ENCODE measurements at regions not wholly inside any gene's neighbourhood (a gene's known extent, or its start where the extent isn't known, plus 50 kb on each side); places are given as distances from the start of the nearest gene placed in this dataset.
"Not testable (repeated sequence)": the region's sequence is repeated elsewhere in the genome, so short reads cannot be mapped to it uniquely, and the experiment has no call there.

DNA sequence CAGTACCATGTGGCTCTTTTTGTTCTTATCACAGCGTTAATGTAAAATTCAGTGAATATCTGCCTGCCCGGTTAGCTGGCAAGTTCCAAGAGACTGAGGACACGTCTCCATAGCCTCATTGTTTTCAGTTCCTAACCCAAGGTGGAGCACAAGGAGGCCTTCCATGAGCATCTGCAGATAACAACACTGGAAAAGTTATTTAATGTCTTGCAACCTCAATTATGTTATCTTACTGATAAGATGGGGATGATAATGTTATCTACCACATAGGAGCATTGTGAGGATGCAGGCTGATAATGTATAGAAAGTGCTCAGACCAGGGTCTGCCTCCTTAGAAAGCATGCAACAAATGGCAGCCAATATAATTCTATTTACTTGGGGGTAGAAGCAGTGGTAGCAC is 109.6 kb upstream of the DNAH14 start:
- no peak for DNase-seq (ENCODE audit: low read depth in 1 of 2, low spot score in 2 of 2)
- no peak overlapping the region for H3K4me3 ChIP-seq
- no peaks in the 10 kb centered on the region for H3K36me3 ChIP-seq
- H3K9me3 ChIP-seq (replicated peaks), result peaks cover 11% of the 10 kb centered on the region; the same call in 1 of the 2 replicates
- peaks cover 5% of the 10 kb centered on the region for H3K4me1 ChIP-seq (replicated peaks)
- no peaks in the 10 kb centered on the region for H3K27me3 ChIP-seq (replicated peaks)
- H3K27ac ChIP-seq, result no peak overlapping the region

GRCh38 chr1:224820341-224820740 is 109.1 kb upstream of the DNAH14 start:
- no peak overlapping the region for H3K27ac ChIP-seq
- H3K4me3 ChIP-seq, result no peak overlapping the region
- no peaks in the 10 kb centered on the region for H3K36me3 ChIP-seq
- H3K27me3 ChIP-seq (replicated peaks), result no peaks in the 10 kb centered on the region
- peaks cover 9% of the 10 kb centered on the region for H3K4me1 ChIP-seq (replicated peaks)
- DNase-seq (ENCODE audit: low read depth in 1 of 2, low spot score in 2 of 2), result no peak
- peaks cover 11% of the 10 kb centered on the region; the same call in 1 of the 2 replicates for H3K9me3 ChIP-seq (replicated peaks)

DNA sequence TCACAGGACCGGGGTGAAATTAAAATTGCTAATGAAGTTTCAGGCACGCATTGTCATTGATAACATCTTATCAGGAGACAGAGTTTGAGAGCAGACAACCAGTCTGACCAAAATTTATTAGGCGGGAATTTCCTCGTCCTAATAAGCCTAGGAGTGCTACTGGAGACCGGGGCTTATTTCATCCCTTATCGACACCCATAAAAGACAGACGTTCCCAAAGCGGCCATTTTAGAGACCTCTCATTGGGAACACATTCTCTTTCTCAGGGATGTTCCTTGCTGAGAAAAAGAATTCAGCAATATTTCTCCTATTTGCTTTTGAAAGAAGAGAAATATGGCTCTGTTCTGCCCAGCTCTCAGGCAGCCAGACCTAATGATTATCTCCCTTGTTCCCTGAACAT is 107.7 kb upstream of the DNAH14 start:
- DNase-seq (ENCODE audit: low read depth in 1 of 2, low spot score in 2 of 2); H3K27me3 ChIP-seq (replicated peaks); H3K27ac ChIP-seq; H3K4me3 ChIP-seq; H3K36me3 ChIP-seq: not testable (repeated sequence)
- Histone ChIP-seq H3K9me3 (replicated peaks) (peaks cover 11% of the 10 kb centered on the region; the same call in 1 of the 2 replicates), H3K4me1 (replicated peaks) (peaks cover 11% of the 10 kb centered on the region)

DNA sequence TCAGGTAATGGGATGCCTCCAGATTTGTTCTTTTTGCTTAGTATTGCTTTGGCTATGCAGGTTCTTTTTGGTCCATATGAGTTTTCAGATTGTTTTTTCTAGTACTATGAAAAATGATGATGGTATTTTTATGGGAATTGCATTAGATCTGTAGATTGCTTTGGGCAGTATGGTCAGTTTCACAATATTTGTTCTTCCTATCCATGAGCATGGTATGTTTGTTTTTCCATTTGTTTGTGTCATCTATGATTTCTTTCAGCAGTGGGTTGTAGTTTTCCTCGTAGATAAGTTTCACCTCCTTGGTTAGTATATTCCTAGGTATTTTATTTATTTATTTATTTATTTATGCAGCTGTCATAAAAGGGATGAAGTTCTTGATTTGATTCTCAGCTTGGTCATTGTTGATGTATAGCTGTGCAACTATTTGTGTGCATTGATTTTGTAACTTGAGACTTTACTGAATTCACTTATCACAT is 103.9 kb upstream of the DNAH14 start:
- H3K4me3 ChIP-seq, result no peak overlapping the region
- H3K4me1 ChIP-seq (replicated peaks), result peaks cover 11% of the 10 kb centered on the region
- peaks cover 11% of the 10 kb centered on the region; the same call in 1 of the 2 replicates for H3K9me3 ChIP-seq (replicated peaks)
- DNase-seq (ENCODE audit: low read depth in 1 of 2, low spot score in 2 of 2), result no peak
- no peak overlapping the region for H3K27ac ChIP-seq
- no peaks in the 10 kb centered on the region for H3K36me3 ChIP-seq
- H3K27me3 ChIP-seq (replicated peaks), result no peaks in the 10 kb centered on the region

GRCh38 chr1:224828691-224829090 is 100.8 kb upstream of the DNAH14 start:
- no peaks in the 10 kb centered on the region for H3K27me3 ChIP-seq (replicated peaks)
- H3K4me1 ChIP-seq (replicated peaks), result peaks cover 11% of the 10 kb centered on the region
- no peak overlapping the region for H3K4me3 ChIP-seq
- DNase-seq (ENCODE audit: low read depth in 1 of 2, low spot score in 2 of 2), result no peak
- no peak overlapping the region for H3K27ac ChIP-seq
- H3K9me3 ChIP-seq (replicated peaks), result 0 out of 2 replicates have a peak, but pooled peaks cover 3% of the 10 kb centered on the region
- no peaks in the 10 kb centered on the region for H3K36me3 ChIP-seq

DNA sequence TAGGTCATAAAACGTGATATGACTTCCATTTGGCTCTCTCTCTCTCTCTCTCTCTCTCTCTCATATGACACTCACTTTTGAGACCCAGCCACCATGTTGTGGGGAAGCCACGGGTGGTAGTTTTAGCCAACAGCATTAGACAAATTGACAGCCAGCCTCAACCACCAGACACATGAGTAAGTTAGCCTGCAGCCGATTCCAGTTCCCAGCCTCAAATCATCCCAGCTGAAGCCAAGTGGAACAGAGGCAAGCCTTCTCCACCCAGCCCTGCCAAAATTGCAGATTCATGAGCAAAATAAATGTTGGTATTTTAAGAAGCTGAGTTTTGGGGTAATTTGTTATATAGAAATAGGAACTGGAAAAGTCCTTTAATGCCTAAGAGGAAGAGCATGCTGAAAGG is 98.0 kb upstream of the DNAH14 start:
- H3K9me3 ChIP-seq (replicated peaks), result no peaks in the 10 kb centered on the region
- no peaks in the 10 kb centered on the region for H3K4me1 ChIP-seq (replicated peaks)
- no peaks in the 10 kb centered on the region for H3K27me3 ChIP-seq (replicated peaks)
- DNase-seq (ENCODE audit: low read depth in 1 of 2, low spot score in 2 of 2), result no peak
- no peak overlapping the region for H3K27ac ChIP-seq
- H3K4me3 ChIP-seq, result no peak overlapping the region
- no peaks in the 10 kb centered on the region for H3K36me3 ChIP-seq

DNA sequence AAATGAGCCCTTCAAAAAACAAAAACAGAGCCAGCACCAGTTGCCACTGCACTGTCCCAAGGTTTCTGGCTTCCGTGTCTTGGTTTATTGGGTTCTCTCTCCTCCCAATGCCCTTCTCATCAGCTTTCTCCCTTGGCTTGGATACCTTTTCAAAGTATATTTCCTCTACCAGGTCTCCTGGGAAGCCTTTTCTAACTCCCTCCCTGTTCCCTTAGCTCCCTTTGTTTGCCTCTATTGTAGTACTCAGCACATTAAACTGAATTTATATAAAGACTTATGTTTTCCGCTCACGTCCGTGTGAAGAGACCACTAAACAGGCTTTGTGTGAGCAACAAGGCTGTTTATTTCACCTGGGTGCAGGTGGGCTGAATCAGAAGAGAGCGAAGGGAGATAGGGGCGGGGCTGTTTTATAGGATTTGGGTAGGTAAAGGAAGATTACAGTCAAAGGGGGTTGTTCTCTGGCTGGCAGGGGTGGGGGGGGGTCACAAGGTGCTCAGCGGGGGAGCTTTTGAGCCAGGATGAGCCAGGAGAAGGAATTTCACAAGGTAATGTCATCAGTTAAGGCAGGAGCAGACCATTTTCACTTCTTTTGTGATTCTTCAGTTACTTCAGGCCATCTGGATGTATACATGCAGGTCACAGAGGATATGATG is 89.7 kb upstream of the DNAH14 start:
- not testable (repeated sequence) for H3K27ac ChIP-seq; H3K9me3 ChIP-seq (replicated peaks); H3K4me1 ChIP-seq (replicated peaks); H3K4me3 ChIP-seq; DNase-seq (ENCODE audit: low read depth in 1 of 2, low spot score in 2 of 2); H3K27me3 ChIP-seq (replicated peaks); H3K36me3 ChIP-seq

DNA sequence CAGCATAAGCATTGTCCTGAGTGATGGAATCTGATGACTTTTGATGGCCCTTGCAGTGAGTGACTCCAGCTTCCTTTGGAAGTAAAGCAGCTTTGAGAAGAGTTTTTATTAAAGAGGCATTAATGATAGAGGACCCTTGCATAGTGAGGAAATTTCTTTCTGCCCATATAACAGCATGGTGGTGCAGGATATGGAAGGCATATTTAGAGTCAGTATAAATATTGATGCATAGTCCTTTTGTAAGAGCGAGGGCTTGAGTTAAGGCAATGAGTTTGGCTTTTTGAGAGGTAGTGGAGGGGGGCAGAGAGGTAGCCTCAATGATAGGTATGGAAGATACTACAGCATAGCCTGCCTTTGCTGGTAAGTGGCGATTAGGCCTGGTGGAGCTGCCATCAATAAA is 87.7 kb upstream of the DNAH14 start:
- not testable (repeated sequence) for DNase-seq (ENCODE audit: low read depth in 1 of 2, low spot score in 2 of 2); H3K27ac ChIP-seq; H3K4me1 ChIP-seq (replicated peaks)

DNA sequence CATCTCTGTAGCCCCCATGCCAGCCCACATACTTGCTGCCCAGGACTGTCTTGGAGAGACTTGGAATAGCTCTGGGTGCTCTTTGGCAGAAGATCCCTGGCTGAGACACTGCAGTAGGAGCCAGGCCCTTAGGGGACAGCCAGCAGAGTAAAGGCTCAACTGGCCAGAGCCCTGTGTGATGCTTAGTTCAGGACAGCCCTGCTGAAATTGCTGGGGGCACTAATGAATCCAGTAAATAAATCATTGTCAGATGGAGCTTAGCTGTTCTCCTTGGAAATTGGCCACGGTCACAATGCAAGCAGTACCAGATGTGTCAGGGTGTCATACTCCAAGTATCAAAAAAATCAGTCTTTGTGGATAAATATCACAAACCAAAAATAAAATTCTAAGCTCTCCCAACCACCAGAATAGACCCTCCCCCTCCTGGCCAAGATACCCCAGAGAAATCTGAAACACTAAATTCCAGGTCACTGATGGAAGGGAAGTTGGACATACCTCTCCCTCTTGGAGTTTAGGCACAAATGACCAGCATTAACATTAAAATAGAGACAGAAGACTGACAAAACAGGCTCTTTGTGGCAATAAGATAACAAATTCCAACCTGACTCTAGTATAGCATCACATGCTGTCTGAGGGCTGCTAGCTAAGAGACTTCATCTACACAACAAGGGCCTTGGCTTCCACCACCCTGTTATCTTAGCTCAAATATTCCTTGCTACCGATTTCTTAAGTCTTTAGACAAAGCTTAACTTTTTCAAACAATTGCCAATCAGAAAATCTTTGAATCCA is 83.2 kb upstream of the DNAH14 start:
- Histone ChIP-seq H3K4me3 (no peak overlapping the region), H3K27me3 (replicated peaks) (no peaks in the 10 kb centered on the region), H3K27ac (no peak overlapping the region), H3K36me3 (no peaks in the 10 kb centered on the region), H3K9me3 (replicated peaks) (0 out of 2 replicates have a peak, but pooled peaks cover 2% of the 10 kb centered on the region), H3K4me1 (replicated peaks) (peaks cover 16% of the 10 kb centered on the region)
- no peak for DNase-seq (ENCODE audit: low read depth in 1 of 2, low spot score in 2 of 2)

More for the DNA sequence above, 87.7 kb upstream of the DNAH14 start:
- H3K27me3 ChIP-seq (replicated peaks); H3K4me3 ChIP-seq; H3K36me3 ChIP-seq; H3K9me3 ChIP-seq (replicated peaks): not testable (repeated sequence)

- no peaks in the 10 kb centered on the region for H3K9me3 ChIP-seq (replicated peaks)
- peaks cover 28% of the 10 kb centered on the region for H3K4me1 ChIP-seq (replicated peaks)
- H3K36me3 ChIP-seq, result no peaks in the 10 kb centered on the region
- H3K27ac ChIP-seq, result no peak overlapping the region
- peak; percentile 76 to 84 for DNase-seq (ENCODE audit: low read depth in 1 of 2, low spot score in 2 of 2)
- no peaks in the 10 kb centered on the region for H3K27me3 ChIP-seq (replicated peaks)
- no peak overlapping the region for H3K4me3 ChIP-seq
Observed at GRCh38 chr1:224850446-224850845, 79.0 kb upstream of the DNAH14 start.

- H3K4me1 ChIP-seq (replicated peaks), result peaks cover 28% of the 10 kb centered on the region
- no peak overlapping the region for H3K27ac ChIP-seq
- H3K4me3 ChIP-seq, result no peak overlapping the region
- H3K9me3 ChIP-seq (replicated peaks), result no peaks in the 10 kb centered on the region
- H3K27me3 ChIP-seq (replicated peaks), result no peaks in the 10 kb centered on the region
- H3K36me3 ChIP-seq, result no peaks in the 10 kb centered on the region
- DNase-seq (ENCODE audit: low read depth in 1 of 2, low spot score in 2 of 2), result peak; percentile 63 to 65
Observed at GRCh38 chr1:224851210-224851847, 78.1 kb upstream of the DNAH14 start.

DNA sequence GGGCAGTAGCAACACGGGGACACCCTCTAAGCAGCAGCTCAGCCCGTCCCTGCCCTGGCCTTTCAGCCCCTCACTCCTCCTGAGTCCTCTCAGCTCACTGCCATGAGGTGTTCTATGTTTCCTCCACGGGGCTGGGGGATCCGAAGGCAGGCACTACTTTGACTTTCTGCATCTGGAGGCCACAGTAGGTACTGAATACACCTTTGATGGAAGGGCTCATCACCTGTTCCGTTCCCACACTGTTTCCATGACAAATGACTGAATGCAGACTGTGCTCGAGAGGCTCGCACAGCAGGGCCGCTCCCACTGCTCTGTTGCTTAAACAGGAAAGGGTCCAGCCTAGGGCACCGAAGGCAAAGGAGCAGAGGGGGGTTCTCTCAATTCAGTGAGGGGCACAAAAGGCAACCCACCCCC is 77.6 kb upstream of the DNAH14 start:
- Histone ChIP-seq H3K4me1 (replicated peaks) (peaks cover 28% of the 10 kb centered on the region), H3K27ac (no peak overlapping the region), H3K4me3 (no peak overlapping the region), H3K27me3 (replicated peaks) (no peaks in the 10 kb centered on the region), H3K9me3 (replicated peaks) (no peaks in the 10 kb centered on the region), H3K36me3 (no peaks in the 10 kb centered on the region)
- DNase-seq (ENCODE audit: low read depth in 1 of 2, low spot score in 2 of 2), result no peak

DNA sequence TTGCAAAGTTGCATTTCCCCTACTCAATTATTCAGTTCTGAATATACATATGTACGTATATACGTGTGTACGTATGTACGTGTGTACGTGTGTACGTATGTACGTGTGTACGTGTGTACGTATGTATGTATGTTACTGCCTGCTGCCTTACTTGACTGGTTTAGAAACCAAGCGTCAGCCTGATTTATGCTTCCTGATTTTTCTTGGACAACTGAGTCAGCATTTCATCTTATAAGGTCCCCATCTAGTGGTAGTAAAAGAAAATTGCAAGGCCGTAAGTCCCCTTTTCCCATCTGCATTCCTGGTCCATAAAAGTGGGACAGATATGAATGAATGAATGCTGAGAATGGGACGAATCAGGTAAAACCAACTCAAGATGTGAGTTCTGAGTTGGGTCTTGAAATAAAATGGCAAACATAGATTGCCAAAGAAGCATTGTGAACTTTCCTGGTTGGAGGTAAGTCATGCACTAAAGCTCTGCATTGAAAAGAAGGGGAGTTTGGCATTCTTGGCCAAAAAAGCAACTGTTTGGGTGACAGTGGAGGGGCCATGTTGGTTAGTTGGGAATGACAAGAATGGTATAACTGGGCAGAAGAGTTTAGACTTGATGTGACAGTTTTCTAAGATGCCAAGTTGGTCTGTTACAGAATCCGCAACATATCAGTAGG is 76.4 kb upstream of the DNAH14 start:
- Histone ChIP-seq H3K9me3 (replicated peaks) (no peaks in the 10 kb centered on the region), H3K27me3 (replicated peaks) (no peaks in the 10 kb centered on the region), H3K4me3 (no peak overlapping the region), H3K36me3 (no peaks in the 10 kb centered on the region), H3K27ac (no peak overlapping the region), H3K4me1 (replicated peaks) (peaks cover 28% of the 10 kb centered on the region)
- DNase-seq (ENCODE audit: low read depth in 1 of 2, low spot score in 2 of 2), result peak in 1 of 2 experiments; percentile 53

Measured in SJSA1 (cell line).